GM18519 (cell line): ENCODE measurements at regions not wholly inside any gene's neighbourhood (a gene's known extent, or its start where the extent isn't known, plus 50 kb on each side); places are given as distances from the start of the nearest gene placed in this dataset.

Experiments used
- ATAC-seq: cut with Tn5 transposase; IDR thresholded peaks from one replicate; pipeline ENCODE4 v1.9.1; 2021; ENCODE audit warnings: mild to moderate bottlenecking, moderate library complexity; ENCODE audit not compliant: unreplicated experiment, low FRiP score

DNA sequence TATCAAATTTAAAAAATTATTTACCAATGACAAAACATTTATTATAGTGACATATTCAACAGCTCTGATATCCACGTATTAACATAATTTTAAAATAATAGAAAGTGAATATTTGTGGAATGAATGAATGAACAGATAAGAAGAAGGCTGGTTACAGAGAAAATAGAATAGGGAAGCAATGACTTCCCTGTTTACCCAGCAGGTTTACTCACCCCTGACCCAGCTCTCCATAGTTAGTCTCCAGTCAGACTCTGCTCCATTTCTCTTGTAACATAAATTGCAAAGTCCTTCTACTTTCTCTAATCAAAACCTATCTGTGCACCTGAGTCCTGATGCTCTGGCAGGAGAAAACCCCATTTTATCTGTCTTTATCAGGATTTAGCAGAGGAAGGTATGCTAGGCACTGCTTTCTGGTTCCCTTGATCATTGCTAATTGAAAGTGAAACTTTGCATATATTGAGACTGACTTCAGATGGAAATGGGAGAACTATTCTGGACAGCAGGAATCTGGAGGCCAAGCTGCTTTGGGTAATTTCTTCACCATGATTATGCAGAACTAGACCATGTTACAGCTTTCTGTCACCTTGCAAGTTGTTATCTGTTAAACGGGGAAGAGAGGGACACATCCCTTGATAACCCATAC lies 363.0 kb downstream of the FAT4 start:
- ATAC-seq: no peak

DNA sequence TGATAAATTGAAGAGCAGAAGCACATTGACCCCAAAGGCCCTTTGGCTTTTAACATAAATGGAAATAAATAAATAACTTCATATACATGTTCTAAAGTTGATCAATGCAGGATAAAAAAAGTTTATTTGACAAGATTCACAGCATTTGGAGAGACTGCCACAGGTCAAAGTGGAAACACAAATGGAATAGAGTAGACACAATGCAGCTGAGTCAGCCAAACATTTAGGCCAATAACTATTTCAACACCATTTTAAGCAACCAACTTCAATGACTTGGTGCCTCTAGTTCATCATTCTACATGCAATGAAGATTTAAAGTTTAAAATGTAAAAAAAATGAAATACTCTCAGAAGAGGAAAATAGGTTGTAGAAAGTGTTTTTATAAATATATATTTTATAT lies 365.2 kb downstream of the FAT4 start:
- no peak for ATAC-seq

DNA sequence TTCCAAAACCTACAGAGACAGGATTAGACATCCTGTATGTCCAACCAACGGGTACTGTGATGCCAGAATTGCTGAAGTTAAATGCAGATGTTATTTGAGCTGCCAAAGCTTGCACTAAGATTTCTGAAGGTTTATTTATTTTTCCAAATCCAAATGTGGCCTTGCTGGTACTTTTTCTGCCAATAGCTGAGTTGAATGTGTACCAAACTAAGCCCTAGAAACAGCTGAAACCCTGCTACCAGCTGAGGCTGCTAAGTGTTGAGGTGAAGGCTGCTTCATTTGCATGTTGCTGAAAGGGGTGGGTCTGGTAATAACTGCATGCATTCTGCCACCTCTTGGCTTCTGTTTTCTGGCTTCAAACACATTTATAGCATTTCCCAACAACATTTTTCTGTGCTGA lies 366.5 kb downstream of the FAT4 start:
- no peak for ATAC-seq

DNA sequence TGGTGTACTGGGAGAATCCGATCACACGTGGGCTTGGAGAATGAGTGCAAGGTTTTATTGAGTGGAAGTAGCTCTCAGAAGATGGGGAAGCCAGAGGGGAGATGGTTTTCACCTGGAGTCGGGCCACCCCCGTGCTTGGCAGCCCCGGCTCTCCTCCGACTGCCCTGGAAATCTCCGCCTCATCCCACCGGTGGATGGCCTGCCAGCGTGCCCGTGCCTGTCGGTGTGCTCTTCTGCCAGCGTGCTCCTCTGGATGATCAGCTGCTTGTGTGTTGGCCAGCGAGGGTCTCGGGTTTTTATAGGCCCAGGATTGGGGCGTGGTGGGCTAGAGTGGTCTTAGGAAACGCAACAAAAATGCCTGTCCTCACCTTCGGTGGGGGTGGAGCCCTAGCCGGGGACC lies 368.0 kb downstream of the FAT4 start:
- no peak for ATAC-seq

DNA sequence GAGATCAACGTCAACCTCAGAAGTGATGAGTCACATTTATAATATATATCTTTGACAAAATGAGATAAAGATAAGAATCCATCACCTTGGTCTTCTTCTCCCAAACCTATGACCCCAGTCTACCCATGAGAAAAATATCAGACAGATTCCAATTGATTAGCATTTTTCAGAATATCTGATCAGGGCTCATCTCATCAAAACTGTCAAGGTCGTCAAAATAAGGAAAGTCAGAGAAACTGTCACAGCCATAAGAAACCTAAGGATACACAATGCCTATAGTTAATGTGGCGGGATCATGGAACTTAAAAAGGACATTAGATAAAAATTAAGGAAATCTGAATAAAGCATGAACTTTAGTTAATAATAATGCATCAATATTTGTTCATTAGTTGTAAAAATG lies 374.1 kb downstream of the FAT4 start:
- no peak for ATAC-seq

DNA sequence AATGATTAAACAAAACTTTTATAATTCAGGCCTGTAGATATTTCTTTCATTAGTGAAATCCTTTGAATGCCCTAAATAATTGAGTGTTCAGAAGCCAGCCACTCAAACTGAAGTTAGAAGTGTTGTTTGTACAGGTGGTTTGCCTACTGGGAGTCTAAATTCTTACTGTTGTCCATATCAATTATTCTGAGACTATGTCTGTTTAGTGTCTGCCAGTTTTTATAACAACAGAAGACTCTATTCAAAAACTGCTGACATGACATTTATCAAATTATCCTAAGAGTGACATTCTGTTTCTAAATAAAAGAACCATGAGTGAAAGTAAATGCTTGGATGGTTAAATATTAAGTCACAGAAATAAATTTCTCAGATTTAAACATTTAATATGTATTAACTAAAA lies 375.1 kb downstream of the FAT4 start:
- ATAC-seq: no peak

DNA sequence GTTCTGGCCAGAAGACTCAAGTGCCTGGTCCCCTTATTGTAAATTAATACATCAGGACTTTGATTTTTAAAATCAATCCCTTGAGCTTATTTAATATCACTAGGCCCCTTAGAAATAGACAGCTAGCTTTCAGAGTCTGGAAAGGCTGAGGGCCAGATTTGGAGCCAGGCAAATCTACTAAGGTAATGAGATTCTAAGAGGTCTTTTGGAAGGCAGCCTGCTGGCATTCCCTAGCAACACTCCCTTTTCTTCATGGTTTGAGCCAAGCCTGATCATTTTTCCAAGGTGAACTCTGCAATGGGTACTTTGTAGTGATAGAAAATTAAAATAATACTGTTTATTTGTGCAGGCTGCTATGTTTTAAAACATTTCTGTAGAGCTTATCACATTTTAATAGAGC lies 378.5 kb downstream of the FAT4 start:
- no peak for ATAC-seq

DNA sequence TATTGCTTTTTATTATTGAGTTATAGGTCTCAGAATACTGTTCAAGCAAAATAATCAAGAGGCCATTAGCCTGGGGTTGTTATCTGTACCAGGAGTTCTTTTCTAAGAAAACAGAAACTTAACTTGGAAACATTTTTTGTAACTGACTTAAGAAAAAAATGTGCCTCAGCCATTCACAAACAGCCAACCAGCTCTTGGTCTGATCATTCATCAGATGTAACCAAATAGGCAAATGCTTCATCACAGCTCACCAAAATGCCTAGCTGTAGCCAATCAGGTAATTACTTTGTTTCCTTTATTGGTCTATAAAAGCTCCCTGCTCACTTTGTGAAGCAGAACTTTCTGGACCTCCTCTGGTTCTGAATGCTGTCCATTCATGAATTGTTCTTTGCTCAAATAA lies 387.7 kb downstream of the FAT4 start:
- ATAC-seq: no peak

DNA sequence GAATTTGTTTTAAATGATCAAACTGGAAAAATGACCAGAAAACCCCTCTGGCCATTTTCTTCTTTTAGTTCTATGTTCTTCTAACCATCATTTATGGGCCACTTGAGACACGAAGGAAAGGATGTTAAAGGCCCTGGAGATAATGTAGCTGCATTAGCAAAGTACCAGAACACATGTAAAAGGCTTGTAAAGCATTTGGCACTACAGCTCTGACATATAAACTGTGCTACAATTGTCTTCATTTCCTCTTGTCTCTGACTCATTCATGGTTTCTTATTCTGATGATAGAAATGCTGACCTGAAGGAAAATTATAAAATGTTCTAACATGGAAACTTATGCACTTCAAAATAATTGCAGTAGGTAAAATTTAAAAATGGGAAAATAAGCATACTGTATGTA lies 388.7 kb downstream of the FAT4 start:
- ATAC-seq: no peak

DNA sequence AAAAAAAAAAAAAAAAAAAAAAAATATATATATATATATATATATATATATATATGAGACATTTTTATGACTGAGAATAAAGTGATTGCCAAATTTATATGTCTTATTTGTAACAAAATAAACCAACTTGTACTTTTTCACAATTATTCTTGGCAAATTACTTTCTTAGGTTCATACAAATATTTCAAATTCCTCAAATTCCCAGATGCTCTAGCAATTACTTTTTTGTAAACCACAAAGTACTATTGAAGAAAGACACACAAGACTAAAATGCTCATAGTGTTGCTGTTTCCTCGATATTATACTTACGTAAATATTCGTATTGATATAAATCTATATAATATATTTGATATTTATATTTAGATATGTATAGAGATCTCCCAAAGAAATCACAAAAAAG lies 390.0 kb downstream of the FAT4 start:
- no peak for ATAC-seq

DNA sequence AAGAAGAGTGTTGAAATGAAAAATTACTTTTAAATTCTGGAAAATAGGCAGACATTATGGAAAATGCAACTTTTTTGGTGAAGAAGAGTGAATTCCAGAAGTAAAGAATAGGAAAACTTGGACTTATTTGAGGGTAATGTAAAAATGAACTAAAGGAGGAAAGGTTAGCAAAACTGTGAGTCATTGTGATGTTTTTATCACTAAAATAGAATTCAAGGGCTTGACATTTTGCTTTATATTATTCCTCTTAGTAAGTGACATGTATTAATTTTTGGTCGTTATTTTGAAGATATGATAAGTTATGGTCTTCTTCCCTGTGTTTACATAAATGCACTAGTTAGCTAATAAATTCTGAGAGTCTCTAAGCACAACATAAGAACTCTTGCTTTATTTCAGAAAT lies 390.9 kb downstream of the FAT4 start:
- ATAC-seq: no peak

DNA sequence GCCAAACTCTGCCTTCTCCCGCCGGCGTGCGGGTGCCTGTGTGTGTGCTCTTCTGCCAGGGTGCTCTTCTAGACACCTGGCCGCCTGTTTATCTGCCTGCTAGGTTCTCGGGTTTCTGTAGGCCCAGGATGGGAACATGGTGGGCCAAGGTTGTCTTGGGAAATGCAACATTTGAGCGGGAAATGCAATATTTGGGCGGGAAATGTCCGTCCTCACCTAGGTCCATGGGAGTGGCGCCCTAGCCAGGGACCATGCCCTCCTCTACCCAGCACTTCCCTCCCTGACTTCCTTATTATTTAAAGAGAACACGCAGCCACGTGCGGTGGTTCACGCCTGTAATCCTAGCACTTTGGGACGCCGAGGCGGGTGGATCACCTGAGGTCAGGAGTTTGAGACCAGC lies 392.6 kb downstream of the FAT4 start:
- ATAC-seq: no peak

DNA sequence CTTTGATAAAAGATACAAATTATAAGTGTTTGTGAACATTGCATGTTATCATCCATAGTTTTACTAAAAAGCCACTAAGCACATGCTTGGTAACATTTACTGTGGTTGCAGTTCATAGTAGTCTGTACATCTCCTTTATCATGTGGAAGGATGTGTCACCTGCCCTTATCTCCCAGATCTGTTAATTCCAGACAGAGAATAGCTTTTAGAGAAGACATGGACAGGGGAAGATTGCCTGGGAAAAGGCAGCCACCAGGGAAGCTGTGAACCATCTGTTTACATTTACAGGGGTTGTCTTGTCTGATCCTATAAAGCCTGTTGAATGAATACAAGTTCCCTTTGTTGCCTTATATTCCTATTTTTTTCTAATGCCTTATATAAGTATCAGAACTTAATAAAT lies 396.0 kb downstream of the FAT4 start:
- ATAC-seq: no peak

DNA sequence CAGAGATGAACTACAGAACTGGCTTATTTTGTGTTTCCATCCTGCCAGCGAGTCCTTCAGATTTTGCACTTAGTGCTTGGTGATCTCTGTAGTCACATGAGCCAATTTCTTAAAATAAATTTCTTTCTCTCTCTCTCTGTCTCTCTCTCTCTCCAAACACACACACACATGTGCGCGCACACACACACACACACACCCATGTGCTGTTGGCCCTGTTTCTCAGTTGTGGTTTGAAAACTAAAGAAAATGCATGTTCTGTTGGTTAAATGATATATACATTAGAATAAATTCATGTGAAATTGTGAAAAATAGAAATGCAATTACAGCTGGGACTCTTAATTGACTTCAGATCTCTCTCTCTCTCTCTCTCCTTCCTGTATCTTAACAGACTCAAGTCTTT lies 399.3 kb downstream of the FAT4 start:
- ATAC-seq: no peak

DNA sequence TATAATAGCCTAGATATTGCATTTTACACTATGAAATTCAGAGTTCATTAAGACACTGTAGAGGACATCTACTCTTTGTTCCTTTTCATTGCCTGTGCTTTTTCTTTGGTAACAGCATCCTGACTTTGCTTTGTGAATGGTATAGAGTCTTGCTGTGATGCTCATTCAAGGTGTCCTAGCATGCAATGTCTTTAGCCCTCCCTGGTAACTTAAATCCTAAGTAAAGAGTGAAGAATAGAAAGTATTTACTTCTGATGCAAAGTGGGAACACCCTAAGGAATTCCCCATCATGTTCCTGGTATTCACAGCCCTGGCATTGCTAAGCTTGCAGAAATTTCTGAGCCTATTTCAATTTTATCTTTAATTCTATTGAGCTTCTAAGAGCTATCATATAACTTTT lies 400.1 kb downstream of the FAT4 start:
- no peak for ATAC-seq

DNA sequence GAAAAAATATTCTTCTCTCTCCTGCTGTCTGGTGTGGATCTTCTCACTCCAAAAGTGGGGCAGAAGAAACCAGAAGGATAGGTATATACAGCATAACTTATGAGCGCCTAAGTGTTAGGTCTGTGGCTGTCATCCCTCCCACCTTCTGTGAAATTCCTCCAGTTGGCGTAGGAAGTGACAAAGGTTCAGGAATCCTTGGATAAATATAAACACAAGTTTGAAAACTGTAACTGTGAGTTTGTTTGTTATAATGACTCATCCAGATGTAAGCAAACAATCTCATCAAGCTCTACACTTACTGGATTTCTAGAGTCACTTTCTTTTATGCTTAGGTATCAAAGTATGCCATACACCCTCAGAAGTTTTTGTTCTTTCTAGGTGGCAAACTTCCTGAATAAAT lies 405.2 kb downstream of the FAT4 start:
- ATAC-seq: no peak

DNA sequence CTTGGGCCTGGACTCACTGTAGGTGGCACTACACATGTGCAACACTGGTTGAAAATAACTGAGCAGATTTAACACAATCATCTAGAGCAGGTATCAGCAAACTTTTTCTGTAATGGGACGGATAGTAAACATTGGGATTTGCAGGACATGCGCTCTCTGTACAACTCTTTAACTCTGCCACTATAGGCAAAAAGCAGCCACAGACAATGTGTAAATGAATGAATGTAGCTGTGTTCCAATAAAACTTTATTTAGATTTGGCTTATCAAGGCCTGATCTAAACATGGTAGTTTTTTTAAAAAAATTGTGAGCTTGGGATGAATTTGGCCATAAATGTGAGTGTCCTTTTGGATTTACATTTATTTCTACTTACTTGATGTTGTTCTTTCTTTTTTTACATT lies 407.3 kb downstream of the FAT4 start:
- no peak for ATAC-seq

DNA sequence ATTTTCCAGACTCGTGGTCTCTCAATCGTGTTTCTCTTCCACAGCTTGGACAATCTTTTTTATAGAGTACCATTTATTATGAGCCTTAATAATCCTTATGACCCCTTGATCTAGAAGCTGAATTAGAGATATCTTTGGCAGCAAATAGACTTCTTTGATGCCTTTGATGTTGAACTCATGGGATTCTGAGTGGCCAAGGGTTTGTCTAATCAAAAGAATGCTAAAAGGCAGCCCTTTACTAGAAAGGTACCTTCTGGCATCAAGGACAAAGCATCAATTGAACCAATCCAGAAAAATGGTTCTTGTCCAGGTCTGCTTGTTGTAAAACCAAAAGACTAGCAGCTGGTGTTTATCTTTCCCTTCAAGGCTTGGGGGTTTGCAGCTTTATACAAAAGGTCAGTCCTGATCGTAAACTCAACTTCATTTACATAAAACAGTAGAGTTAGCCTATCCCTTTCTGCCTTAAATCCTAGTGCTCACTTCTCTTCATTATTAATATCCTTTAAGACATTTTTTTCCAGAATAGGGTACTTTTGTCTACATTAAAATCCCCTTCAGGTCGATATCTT lies 411.3 kb downstream of the FAT4 start:
- ATAC-seq: no peak

DNA sequence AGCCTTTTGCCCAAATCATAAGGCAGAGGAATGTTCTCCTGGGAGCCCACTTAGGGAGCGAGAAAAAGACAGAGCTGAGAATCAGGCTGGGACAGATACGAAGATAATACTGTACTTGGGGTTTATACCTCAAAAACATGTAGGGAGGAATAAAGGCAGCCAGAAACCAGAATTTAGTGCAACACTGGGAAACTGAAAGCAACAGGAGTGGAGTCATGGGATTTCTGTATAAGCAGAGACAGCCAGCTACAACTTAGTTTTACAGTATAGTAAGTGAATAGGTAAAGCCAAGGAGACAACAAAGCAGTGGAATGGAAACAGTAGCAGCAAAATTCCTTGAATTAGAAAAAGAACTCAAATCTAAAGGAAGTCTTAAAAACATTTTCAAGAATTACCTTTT lies 413.2 kb downstream of the FAT4 start:
- no peak for ATAC-seq

DNA sequence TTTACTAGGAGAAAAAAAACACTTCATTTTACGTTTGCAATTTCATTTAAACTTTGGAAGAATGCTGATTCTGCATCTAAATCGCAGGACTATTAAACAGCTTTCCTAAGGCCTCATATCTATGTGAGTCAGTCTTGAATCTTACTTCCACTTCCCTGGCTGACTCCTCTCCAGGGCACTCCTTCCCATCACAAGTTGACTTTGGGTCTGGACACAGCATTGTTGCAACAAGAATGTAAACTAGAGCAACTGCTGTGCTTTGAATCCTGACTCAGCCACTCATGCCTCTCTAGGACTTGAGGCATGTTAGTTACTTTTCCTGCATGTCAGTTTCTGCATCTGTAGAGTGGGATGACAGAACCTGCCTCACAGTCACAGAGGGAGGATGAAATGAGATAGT lies 413.8 kb downstream of the FAT4 start:
- ATAC-seq: no peak

DNA sequence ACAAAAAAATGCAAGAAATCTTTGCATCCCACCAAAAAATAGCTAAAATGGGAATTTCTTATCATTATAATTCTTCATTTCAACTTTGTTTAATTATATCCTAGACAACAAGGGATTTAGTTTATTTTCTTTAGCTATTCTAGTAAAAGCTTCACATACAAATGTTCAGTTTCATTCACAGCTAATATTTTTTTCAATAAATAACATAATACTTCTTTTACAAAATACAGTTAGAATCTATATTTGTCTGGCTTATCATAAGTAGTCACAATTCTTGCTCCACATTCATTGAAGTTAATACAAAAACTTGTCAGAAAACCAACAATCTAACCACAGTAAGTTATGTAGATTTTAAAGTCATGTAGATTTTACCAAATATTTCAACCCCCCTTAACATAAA lies 414.4 kb downstream of the FAT4 start:
- ATAC-seq: no peak

DNA sequence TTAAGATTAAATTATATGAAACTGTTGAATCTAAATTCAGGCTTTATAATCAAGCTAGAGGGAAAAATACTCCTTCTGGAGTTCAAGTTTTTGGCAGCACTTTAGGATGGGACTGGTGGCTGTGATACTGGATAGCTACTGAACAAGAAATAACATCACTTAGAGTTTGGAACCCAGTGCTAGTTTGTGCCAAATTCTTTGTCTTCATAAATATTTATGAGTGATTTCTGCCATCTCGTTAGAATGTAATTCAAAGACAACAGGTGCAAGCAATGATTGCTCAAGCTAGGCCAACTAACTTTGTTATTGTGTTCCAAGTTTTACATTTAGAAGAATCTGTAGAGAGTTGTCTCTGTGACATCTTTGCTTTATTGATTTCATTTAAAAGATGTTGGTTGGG lies 417.9 kb downstream of the FAT4 start:
- no peak for ATAC-seq

DNA sequence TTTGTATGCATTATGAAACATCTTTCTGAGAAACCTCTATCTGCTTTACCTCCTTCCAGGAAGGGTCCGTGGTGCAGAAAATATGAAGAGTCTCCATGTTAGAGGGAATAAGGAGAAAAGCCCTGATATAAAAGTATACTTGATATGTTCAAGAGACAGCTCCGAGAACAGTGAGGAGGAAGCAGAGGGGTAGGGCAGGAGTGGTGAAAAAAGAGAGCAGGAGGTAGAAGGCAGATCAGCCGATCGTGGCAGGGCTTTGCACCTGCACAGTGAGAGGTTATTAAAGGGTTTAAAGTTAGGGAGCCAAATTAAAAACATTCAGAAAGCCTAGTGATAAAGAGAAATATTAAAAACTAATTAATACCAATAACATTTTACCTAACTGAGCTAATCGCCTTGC lies 419.7 kb downstream of the FAT4 start:
- ATAC-seq: no peak
